IMR-90 (cell line): ENCODE measurements at regions not wholly inside any gene's neighbourhood (a gene's known extent, or its start where the extent isn't known, plus 50 kb on each side); places are given as distances from the start of the nearest gene placed in this dataset.
A peak's percentile ranks its signal among the peaks of the same experiment; 100 is the strongest.

Experiments used
- BHLHE40 ChIP-seq: fragments of 150-350 bp; IDR thresholded peaks from 2 replicates; pipeline ENCODE4 v1.6.1; 2016; ENCODE audit warnings: mild to moderate bottlenecking, low read depth, low read length
- CEBPB ChIP-seq: IDR thresholded peaks from 2 replicates; pipeline ENCODE4 v1.6.1; 2012; ENCODE audit warnings: low read depth, low read length, improper control_type of control experiment
- FOS ChIP-seq: fragments of 150-350 bp; IDR thresholded peaks from 2 replicates; pipeline ENCODE4 v1.6.1; 2016; ENCODE audit warnings: low read depth, low read length
- MAFK ChIP-seq: IDR thresholded peaks from 2 replicates; pipeline ENCODE4 v1.6.1; 2012; ENCODE audit warnings: low read depth, low read length, improper control_type of control experiment
- MAZ ChIP-seq: IDR thresholded peaks from 2 replicates; pipeline ENCODE4 v1.6.1; 2012; ENCODE audit warnings: low read depth, mild to moderate bottlenecking, low read length, improper control_type of control experiment, moderate library complexity, borderline replicate concordance
- MXI1 ChIP-seq: IDR thresholded peaks from 2 replicates; pipeline ENCODE4 v1.6.1; 2012; ENCODE audit warnings: low read depth, mild to moderate bottlenecking, low read length, moderate library complexity, borderline replicate concordance
- POLR2A ChIP-seq: IDR thresholded peaks from 2 replicates; pipeline ENCODE4 v1.6.1; 2012; ENCODE audit warnings: mild to moderate bottlenecking, low read depth, low read length
- RAD21 ChIP-seq: IDR thresholded peaks from 2 replicates; pipeline ENCODE4 v1.6.1; 2012; ENCODE audit warnings: low read length, improper control_type of control experiment
- RCOR1 ChIP-seq: IDR thresholded peaks from 2 replicates; pipeline ENCODE4 v1.6.1; 2012; ENCODE audit warnings: mild to moderate bottlenecking, low read length, improper control_type of control experiment; ENCODE audit not compliant: insufficient replicate concordance
- RFX5 ChIP-seq: IDR thresholded peaks from 2 replicates; pipeline ENCODE4 v1.8.0; 2012; ENCODE audit warnings: low read depth, mild to moderate bottlenecking, low read length, moderate library complexity
- SMC3 ChIP-seq: fragments of 150-350 bp; IDR thresholded peaks from 2 replicates; pipeline ENCODE4 v1.6.1; 2016; ENCODE audit warnings: low read depth, mild to moderate bottlenecking, antibody characterized with exemption, low read length, moderate library complexity
- TF ChIP-seq, protein P1 (sequence below): conservative IDR thresholded peaks from 2 replicates; pipeline ENCODE4 v1.5.1; 2012; ENCODE audit warnings: mild to moderate bottlenecking, low read depth, low read length, improper control_type of control experiment
- TF ChIP-seq, protein P2 (sequence below): fragments of 150-350 bp; IDR thresholded peaks from 2 replicates; pipeline ENCODE4 v1.6.1; 2017; ENCODE audit warnings: mild to moderate bottlenecking, antibody characterized with exemption, low read length, low read depth
- TF ChIP-seq, protein P3 (sequence below): fragments of 150-350 bp; IDR thresholded peaks from 2 replicates; pipeline ENCODE4 v1.6.1; 2016; ENCODE audit warnings: low read depth, mild to moderate bottlenecking, low read length, moderate library complexity, borderline replicate concordance

DNA sequence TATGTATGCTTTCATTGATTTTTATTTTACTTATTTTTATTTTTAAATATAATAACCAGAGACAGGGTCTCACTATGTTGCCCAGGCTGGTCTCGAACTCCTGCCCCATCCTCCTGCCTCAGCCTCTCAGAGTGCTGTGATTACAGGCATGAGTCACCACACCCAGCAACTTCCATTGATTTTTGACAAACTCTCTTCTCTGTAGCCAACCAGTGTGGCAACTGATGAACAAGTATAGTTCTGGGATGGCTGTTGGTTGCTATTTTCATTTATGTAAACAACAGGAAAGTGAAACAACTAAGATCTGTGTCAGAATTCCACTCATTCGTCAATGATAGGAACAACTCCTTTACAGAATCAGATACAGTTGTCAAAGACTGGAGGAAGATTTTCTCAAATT, 356.7 kb upstream of the JARID2 start:
- TF ChIP-seq RCOR1 (no peak), FOS (peak; percentile 43; the same call in 1 of the 2 replicates), RAD21 (no peak), MXI1 (no peak), CEBPB (no peak), POLR2A (no peak), MAFK (no peak), SMC3 (no peak), MAZ (no peak), BHLHE40 (no peak), RFX5 (peak; percentile 96)
- TF ChIP-seq, protein P1, sequence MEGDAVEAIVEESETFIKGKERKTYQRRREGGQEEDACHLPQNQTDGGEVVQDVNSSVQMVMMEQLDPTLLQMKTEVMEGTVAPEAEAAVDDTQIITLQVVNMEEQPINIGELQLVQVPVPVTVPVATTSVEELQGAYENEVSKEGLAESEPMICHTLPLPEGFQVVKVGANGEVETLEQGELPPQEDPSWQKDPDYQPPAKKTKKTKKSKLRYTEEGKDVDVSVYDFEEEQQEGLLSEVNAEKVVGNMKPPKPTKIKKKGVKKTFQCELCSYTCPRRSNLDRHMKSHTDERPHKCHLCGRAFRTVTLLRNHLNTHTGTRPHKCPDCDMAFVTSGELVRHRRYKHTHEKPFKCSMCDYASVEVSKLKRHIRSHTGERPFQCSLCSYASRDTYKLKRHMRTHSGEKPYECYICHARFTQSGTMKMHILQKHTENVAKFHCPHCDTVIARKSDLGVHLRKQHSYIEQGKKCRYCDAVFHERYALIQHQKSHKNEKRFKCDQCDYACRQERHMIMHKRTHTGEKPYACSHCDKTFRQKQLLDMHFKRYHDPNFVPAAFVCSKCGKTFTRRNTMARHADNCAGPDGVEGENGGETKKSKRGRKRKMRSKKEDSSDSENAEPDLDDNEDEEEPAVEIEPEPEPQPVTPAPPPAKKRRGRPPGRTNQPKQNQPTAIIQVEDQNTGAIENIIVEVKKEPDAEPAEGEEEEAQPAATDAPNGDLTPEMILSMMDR, result no peak
- TF ChIP-seq, protein P2, sequence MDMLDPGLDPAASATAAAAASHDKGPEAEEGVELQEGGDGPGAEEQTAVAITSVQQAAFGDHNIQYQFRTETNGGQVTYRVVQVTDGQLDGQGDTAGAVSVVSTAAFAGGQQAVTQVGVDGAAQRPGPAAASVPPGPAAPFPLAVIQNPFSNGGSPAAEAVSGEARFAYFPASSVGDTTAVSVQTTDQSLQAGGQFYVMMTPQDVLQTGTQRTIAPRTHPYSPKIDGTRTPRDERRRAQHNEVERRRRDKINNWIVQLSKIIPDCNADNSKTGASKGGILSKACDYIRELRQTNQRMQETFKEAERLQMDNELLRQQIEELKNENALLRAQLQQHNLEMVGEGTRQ, result no peak
- TF ChIP-seq, protein P3, sequence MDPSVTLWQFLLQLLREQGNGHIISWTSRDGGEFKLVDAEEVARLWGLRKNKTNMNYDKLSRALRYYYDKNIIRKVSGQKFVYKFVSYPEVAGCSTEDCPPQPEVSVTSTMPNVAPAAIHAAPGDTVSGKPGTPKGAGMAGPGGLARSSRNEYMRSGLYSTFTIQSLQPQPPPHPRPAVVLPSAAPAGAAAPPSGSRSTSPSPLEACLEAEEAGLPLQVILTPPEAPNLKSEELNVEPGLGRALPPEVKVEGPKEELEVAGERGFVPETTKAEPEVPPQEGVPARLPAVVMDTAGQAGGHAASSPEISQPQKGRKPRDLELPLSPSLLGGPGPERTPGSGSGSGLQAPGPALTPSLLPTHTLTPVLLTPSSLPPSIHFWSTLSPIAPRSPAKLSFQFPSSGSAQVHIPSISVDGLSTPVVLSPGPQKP, result no peak
